OCI-LY3 (cell line): ENCODE measurements at regions not wholly inside any gene's neighbourhood (a gene's known extent, or its start where the extent isn't known, plus 50 kb on each side); places are given as distances from the start of the nearest gene placed in this dataset.
"Not testable (repeated sequence)": the region's sequence is repeated elsewhere in the genome, so short reads cannot be mapped to it uniquely, and the experiment has no call there.

Experiments
- CTCF ChIP-seq: fragments of 200-600, 300-600 bp; sonication (generic); IDR thresholded peaks from 2 replicates; pipeline ENCODE4 v1.5.1; 2014; ENCODE audit warnings: antibody characterized with exemption, low read length, low read depth
- EZH2phosphoT487 ChIP-seq: fragments of 200-600 bp; shearing (Covaris generic); IDR thresholded peaks from 2 replicates; pipeline ENCODE4 v1.6.1; 2018; ENCODE audit warnings: antibody characterized with exemption, mixed run types, low read depth

GRCh38 chr2:87418823-87419822 lies 328.8 kb upstream of the PLGLB2 start:
- not testable (repeated sequence) for TF ChIP-seq EZH2phosphoT487, CTCF
